ENCODE measurements at regions not wholly inside any gene's neighbourhood (a gene's known extent, or its start where the extent isn't known, plus 50 kb on each side); places are given as distances from the start of the nearest gene placed in this dataset.

DNA sequence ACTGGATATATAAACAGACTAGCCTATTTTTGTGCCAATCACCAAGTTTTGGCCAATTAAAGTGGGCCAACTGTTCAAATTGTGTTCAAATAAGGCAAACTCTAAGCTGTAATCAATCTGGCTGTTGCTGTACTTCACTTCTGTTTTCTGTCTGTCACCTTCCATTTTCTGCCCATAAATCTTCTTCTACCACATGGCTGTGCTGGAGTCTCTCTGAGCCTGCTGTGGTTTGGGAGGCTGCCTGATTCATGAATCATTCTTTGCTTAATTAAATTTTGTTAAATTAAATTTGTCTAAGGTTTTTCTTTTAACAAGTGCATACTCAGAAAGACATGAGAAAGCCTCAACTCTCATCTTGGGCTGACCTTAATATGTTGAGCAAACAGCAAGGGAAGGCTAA is 172.6 kb upstream of the VIPR2 start:
- Histone ChIP-seq H3K27ac (replicated peaks) (no peak overlapping the region), H3K27me3 (ENCODE audit: insufficient read depth, poor library complexity, severe bottlenecking) (no peaks in the 10 kb centered on the region), H3K4me3 (replicated peaks; ENCODE audit: insufficient read depth, low read length) (no peak overlapping the region)
- no peak for DNase-seq (ENCODE audit: low read depth in 1 of 2, low spot score in 1 of 2)
- TF ChIP-seq POLR2AphosphoS5 (IDR thresholded peaks at IDR 0.05; ENCODE audit: low read depth), result no peak
- TF ChIP-seq GABPA (IDR thresholded peaks at IDR 0.05; ENCODE audit: low read depth), result no peak
- TF ChIP-seq, protein P1, sequence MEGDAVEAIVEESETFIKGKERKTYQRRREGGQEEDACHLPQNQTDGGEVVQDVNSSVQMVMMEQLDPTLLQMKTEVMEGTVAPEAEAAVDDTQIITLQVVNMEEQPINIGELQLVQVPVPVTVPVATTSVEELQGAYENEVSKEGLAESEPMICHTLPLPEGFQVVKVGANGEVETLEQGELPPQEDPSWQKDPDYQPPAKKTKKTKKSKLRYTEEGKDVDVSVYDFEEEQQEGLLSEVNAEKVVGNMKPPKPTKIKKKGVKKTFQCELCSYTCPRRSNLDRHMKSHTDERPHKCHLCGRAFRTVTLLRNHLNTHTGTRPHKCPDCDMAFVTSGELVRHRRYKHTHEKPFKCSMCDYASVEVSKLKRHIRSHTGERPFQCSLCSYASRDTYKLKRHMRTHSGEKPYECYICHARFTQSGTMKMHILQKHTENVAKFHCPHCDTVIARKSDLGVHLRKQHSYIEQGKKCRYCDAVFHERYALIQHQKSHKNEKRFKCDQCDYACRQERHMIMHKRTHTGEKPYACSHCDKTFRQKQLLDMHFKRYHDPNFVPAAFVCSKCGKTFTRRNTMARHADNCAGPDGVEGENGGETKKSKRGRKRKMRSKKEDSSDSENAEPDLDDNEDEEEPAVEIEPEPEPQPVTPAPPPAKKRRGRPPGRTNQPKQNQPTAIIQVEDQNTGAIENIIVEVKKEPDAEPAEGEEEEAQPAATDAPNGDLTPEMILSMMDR (IDR thresholded peaks at IDR 0.05; ENCODE audit: insufficient read depth, low read length), result no peak
- no peak for TF ChIP-seq SPI1 (IDR thresholded peaks at IDR 0.05; ENCODE audit: borderline replicate concordance, low read depth)
- TF ChIP-seq, protein P2, sequence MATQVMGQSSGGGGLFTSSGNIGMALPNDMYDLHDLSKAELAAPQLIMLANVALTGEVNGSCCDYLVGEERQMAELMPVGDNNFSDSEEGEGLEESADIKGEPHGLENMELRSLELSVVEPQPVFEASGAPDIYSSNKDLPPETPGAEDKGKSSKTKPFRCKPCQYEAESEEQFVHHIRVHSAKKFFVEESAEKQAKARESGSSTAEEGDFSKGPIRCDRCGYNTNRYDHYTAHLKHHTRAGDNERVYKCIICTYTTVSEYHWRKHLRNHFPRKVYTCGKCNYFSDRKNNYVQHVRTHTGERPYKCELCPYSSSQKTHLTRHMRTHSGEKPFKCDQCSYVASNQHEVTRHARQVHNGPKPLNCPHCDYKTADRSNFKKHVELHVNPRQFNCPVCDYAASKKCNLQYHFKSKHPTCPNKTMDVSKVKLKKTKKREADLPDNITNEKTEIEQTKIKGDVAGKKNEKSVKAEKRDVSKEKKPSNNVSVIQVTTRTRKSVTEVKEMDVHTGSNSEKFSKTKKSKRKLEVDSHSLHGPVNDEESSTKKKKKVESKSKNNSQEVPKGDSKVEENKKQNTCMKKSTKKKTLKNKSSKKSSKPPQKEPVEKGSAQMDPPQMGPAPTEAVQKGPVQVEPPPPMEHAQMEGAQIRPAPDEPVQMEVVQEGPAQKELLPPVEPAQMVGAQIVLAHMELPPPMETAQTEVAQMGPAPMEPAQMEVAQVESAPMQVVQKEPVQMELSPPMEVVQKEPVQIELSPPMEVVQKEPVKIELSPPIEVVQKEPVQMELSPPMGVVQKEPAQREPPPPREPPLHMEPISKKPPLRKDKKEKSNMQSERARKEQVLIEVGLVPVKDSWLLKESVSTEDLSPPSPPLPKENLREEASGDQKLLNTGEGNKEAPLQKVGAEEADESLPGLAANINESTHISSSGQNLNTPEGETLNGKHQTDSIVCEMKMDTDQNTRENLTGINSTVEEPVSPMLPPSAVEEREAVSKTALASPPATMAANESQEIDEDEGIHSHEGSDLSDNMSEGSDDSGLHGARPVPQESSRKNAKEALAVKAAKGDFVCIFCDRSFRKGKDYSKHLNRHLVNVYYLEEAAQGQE (IDR thresholded peaks at IDR 0.05; ENCODE audit: insufficient replicate concordance, low read depth), result no peak

GRCh38 chr7:159311172-159311494 is 166.5 kb upstream of the VIPR2 start:
- no peak for DNase-seq (ENCODE audit: low read depth in 1 of 2, low spot score in 1 of 2)
- no peaks in the 10 kb centered on the region for H3K27me3 ChIP-seq (ENCODE audit: insufficient read depth, poor library complexity, severe bottlenecking)
- TF ChIP-seq POLR2AphosphoS5 (IDR thresholded peaks at IDR 0.05; ENCODE audit: low read depth), result no peak
- TF ChIP-seq, protein P2 (IDR thresholded peaks at IDR 0.05; ENCODE audit: insufficient replicate concordance, low read depth), result no peak
- TF ChIP-seq SPI1 (IDR thresholded peaks at IDR 0.05; ENCODE audit: borderline replicate concordance, low read depth), result no peak
- no peak for TF ChIP-seq GABPA (IDR thresholded peaks at IDR 0.05; ENCODE audit: low read depth)
- TF ChIP-seq, protein P1 (IDR thresholded peaks at IDR 0.05; ENCODE audit: insufficient read depth, low read length), result no peak
- H3K4me3 ChIP-seq (replicated peaks; ENCODE audit: insufficient read depth, low read length), result no peak overlapping the region
- H3K27ac ChIP-seq (replicated peaks), result no peak overlapping the region

DNA sequence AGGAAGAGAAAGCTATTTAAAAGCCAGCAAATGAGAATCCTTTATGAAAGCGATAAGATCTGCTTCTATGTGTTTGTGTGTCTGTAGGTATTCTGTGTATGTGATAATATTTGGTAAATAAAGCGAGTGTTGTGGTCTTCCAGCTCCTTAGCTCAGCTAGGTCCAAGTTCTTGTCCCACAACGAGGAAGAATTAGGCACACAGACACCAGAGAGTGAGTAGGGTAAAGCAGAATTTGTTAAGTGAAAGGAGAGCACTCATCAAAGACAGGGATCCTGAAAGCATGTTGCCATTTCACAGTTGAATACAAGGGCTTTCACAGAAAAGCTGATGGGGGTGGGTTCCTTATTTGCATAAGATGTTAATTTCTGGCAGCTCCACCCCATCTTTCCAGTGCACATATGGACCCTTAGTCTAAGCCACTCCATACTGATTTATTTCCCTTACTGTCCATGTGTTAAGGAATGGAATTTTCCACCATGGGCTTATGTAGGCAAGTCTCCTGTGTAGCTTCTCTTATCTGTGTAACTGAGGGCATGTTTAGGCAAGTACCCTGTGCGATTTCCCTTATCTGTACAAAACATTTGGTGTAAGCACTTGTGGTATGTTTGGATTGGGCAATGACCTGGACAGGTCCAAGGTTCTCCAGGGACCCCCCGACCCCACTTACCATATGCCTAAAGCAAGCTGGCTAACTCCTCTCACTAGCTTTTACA is 165.9 kb upstream of the VIPR2 start:
- H3K4me3 ChIP-seq (replicated peaks; ENCODE audit: insufficient read depth, low read length), result no peak overlapping the region
- DNase-seq (ENCODE audit: low read depth in 1 of 2, low spot score in 1 of 2), result no peak
- no peak for TF ChIP-seq POLR2AphosphoS5 (IDR thresholded peaks at IDR 0.05; ENCODE audit: low read depth)
- TF ChIP-seq SPI1 (IDR thresholded peaks at IDR 0.05; ENCODE audit: borderline replicate concordance, low read depth), result no peak
- TF ChIP-seq, protein P2 (IDR thresholded peaks at IDR 0.05; ENCODE audit: insufficient replicate concordance, low read depth), result no peak
- TF ChIP-seq, protein P1 (IDR thresholded peaks at IDR 0.05; ENCODE audit: insufficient read depth, low read length), result no peak
- no peak for TF ChIP-seq GABPA (IDR thresholded peaks at IDR 0.05; ENCODE audit: low read depth)
- no peaks in the 10 kb centered on the region for H3K27me3 ChIP-seq (ENCODE audit: insufficient read depth, poor library complexity, severe bottlenecking)
- H3K27ac ChIP-seq (replicated peaks), result no peak overlapping the region

Measured in HL-60 (cell line).